Posterior cingulate gyrus (tissue), 11 donors: ENCODE measurements at regions not wholly inside any gene's neighbourhood (a gene's known extent, or its start where the extent isn't known, plus 50 kb on each side); places are given as distances from the start of the nearest gene placed in this dataset.
A peak's percentile ranks its signal among the peaks of the same experiment; 100 is the strongest.
"Not testable (repeated sequence)": the region's sequence is repeated elsewhere in the genome, so short reads cannot be mapped to it uniquely, and the experiment has no call there.

Experiments used
- DNase-seq, 10 donors: peaks; one replicate each; pipeline versions ENCODE4 v3.0.0 to v3.0.0-alpha.2; 2020 to 2021; ENCODE audit warnings: mixed read lengths in 3 of 10
- intact Hi-C: fragments of 100-400 bp; cut with DNase I; formaldehyde crosslinking; loops from one replicate; pipeline ENCODE4 v1.15.1; 2023

DNA sequence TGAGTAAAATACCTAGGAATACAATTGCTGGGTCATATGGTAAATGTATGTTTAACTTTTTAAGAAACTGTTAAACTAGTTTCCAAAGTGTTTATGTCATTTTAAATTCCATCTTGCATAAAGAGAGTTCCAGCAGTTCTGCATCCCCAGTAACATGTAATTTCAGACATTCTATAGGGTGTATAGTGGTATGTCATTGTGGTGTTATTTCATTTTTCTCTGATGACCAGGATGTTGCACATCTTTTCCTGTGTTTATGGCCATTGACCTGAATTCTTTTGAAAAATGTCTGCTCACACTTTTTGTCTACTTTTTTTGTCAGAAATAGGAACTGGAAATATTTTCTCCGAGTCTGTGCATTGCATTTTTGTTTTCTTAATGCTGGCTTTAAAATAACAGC is 128.9 kb downstream of the TMEM200A start:
- no peak for DNase-seq
- intact Hi-C loops, result no loop called here

DNA sequence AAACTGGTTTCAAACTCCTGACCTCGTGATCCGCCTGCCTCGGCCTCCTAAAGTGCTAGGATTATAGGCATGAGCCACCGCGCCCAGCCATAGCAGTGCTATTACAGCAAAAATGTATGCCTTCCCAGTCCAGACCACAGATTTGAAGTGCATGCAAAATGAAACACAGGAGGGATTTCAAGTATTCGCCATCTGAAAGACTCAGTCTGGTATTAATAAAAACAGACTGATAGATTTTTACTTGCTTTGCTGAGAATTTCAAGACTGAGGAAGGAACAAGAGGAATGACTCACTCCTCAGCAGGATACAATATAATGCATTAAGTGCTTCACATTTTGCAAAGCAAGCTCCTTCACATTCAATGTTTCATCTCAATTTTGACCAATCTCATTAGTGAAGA is 134.9 kb downstream of the TMEM200A start:
- no peak for DNase-seq
- intact Hi-C loops, result no loop called here

DNA sequence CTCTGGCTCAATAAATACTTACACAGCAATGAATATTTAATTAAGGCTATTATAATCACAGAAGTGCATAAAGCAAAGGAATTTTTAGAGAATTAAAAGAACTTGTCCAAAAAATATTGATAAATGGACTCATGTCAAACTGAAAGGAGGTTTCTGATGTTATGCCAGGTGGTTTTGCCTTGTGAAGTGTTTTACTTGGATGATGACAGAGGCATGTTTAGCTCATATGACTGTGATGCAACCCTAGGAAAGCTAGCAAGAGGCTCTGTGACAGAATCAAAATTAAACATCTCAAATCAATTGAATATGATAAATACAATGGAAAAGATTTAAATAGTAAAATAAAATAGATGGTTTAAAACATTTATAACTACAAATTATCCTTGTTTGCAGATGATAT is 137.3 kb downstream of the TMEM200A start:
- DNase-seq, result no peak
- intact Hi-C loops, result no loop called here

DNA sequence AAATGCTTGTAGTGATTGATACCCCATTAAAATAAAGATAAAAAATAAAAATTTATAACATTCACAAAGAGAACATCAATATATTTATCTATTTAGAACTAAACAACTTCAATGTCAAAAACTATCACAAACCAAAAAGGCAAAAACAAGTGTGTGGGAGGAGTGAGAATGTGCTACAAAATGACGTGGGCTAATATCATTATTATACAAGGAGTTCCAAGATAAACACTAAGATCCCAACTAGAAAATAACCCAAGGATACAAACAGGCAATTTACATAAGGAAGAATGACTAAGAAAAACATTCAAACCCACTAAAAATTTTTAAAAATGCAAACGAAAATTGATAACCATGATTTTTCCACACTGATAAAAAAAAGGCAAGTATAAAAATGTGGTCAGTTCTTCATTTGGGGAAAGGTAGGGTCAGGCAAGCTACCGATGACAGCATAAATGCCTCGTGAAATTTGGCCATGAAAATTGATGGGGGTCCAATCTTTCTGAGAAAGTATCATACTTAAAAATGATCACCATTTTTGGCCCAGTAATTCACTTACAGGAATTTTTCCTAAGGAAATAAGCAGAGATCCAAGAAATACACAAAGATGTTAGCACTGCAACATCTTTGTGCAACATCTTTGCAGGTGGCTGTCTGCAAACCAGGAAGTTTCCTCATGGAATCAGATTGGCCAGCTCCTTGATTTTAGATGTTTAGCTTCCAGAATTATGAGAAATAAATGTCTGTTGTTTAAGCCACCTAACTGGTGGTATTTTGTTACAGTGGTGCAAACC is 140.2 kb downstream of the TMEM200A start:
- intact Hi-C loops, result no loop called here
- DNase-seq, result no peak

DNA sequence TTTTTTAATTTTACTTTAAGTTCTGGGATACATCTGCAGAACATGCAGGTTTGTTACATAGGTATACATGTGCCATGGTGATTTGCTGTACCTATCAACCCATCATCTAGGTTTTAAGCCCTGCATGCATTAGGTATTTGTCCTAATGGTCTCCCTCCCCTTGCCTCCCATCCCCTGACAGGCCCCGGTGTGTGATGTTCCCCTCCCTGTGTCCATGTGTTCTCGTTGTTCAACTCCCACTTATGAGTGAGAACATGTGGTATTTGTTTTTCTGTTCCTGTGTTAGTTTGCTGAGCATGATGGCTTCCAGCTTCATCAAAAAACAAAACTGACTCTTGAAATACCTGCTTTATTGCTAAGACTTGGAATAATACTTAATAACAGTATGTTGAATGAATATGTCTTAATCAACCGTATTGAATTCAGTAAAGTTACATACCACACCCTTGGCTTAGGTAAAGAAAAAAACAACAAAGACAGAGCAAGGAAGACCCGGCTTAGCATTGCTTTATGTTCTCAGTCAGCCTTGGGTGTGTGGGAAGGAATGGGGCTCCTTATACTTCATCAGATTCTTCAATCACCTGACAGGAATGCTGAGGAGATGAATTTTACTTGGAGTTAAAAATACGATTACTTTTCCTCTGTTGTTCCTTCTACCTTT is 141.3 kb downstream of the TMEM200A start:
- DNase-seq, intact Hi-C loops: not testable (repeated sequence)

DNA sequence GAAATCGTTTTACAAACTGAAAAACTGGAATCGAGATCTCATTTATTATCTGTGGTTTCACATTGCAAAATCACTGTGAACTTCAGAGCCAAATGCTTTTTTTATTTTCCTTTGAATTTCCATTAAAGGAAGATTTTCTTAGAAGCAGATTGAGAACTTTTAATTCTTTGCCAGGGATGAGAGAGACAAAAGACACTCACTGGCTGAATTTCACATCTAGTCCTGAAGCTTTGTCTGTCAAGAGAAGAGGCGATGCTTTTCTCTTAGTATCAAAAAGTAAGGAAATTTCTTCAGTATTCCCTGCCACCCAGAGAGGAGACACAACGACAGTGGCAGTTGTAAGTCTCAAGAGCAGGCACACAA is 141.8 kb downstream of the TMEM200A start:
- no peak for DNase-seq
- intact Hi-C loops, result no loop called here

DNA sequence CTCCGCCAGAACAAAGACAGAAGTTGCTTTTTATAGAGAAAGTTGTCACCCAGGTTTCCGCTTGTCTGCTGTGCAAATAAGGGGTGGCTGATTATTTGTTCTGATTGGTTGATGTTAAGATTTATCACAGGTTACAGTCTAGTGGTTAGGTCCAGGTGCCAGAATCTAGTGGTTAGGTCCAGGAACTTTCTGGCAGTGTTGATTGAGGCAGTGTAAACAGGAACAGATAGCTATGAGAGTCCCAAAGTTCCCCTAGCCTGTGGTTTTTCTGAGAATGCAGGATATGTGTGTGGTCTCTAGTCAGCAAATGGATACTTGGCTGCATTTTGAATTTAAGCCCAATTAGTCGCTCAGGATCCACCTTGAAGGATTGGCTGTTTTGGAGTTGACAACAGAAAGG is 148.0 kb downstream of the TMEM200A start:
- intact Hi-C loops, result no loop called here
- DNase-seq, result no peak

DNA sequence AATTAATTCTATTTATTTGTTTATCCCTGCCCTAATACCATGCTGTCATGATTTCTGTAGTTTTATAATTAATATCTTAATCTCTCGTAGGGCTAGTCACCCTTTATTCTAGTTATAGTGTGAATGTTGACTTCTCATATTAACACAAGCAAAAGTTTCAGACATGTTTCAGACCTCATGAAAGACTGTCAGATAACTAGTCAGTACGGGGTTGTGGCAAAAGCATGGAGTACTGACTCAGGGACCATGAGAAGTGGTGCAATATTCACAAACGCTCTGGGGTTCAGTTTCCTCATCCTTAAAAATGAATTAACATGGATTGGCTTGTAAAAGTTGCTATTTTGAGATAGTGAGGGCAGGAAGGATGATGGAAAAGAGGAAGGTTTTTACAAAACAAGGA is 148.9 kb downstream of the TMEM200A start:
- no peak for DNase-seq
- intact Hi-C loops, result no loop called here

DNA sequence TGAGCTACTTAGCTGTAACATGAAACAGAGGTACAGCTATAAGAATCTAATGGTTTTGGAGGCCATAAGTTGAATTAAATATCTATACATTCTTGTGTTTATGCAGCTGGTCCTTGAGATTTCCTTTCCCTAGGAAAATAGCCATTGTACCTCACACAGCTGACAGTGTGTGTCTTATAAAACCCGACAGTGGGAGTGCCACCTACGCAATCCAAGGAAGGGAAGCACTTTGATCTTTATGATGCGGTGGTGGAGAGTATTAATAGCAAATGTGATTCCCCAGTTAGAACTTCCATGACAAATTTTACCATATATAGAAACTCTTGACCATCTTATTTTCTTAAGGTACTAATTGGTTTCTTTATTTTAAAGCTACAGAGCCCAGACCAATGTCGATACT is 149.5 kb downstream of the TMEM200A start:
- DNase-seq, result no peak
- intact Hi-C loops, result no loop called here

DNA sequence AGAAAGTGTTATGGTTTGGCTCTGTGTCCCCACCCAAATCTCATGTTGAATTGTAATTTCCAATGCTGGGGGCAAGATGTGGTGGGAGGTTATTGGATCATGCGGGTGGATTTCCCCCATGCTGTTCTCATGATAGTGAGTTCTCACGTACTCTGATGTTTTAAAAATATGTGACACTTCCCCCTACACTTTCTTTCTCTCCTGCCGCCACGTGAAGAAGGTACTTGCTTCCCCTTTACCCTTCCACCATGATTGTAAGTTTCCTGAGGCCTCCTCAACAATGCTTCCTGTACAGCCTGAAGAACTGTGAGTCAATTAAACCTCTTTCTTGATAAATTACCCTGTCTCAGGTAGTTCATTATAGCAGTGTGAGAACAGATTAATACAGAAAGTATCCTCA is 150.8 kb downstream of the TMEM200A start:
- DNase-seq, result no peak
- intact Hi-C loops, result no loop called here

DNA sequence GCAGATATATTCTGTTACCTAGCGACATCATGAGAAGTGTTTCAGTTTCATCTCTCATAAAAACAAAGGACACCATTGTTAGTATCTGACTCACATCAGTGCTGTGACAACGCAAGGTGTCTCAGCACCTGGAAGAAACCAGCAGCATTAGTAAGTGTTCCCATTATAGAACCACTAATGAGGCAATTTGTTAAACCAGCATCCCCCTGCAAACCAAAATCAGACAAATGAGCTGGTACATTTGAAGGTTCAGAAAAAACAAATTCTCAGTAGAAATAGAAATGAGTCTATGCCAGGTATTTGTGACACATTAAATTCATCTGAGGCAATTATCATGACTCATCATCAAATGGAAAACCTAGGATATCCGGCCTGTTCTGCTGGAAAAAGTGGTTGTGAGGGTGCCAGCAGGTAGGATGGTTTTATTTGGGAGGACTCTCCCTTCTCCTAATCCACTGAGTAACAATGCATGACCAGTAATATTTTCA is 151.7 kb downstream of the TMEM200A start:
- DNase-seq, result no peak
- intact Hi-C loops, result no loop called here

DNA sequence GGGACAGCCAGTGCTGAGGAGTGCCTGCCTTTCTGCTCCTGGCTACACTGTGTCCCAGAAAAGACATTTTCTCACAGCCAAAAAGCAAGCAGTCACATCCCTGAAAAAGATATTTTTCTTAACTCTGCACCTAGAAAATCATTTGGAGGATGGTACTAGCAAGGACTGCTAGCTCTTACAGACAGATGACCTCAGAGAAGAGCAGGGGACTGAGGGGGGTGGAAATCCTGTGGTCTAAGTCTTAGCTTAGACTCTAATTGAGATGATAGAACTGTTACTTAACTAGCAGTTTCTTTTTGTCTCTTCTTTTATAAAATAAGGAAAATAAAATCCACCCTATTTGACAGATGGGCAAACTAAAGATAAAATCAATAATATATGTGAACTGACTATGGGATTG is 152.8 kb downstream of the TMEM200A start:
- intact Hi-C loops, result no loop called here
- DNase-seq, result no peak

DNA sequence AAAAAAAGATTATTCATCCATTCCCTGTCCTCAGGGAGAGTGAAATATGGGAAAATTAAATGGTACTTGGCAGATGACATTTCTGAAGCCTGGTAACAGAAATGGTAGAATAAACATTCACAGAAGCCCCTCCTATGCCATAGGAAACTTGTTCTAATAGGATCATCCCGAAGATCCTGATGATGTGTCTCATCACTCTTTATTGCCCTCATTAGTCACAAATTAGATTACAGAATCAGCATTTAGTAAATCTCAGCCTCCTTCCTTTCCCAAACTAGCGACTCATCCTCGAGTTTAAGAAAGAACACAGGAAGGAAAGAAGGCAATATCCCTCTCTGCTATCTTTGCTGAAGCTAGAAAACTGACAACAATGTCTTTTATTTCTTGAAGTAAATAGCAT is 154.4 kb downstream of the TMEM200A start:
- no peak for DNase-seq
- intact Hi-C loops, result no loop called here

DNA sequence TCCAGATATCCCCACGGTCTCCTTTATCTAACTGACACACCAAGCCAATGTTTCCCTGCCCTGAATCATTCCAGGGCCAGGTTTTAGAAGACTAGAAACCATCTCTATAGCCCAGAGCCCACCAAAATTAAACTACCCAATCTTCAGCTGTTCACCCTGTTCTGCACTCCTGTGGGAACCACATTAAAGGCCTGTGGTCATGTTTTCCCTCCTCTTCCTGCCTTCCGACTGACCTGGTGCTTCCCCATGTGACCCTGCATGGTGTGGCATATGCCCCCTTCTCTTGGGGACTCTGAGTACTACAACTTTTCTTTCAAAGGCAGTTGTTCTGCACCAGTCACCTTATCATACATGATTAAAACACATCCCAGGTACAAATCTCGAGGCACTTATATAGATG is 155.0 kb downstream of the TMEM200A start:
- no peak for DNase-seq
- intact Hi-C loops, result no loop called here

DNA sequence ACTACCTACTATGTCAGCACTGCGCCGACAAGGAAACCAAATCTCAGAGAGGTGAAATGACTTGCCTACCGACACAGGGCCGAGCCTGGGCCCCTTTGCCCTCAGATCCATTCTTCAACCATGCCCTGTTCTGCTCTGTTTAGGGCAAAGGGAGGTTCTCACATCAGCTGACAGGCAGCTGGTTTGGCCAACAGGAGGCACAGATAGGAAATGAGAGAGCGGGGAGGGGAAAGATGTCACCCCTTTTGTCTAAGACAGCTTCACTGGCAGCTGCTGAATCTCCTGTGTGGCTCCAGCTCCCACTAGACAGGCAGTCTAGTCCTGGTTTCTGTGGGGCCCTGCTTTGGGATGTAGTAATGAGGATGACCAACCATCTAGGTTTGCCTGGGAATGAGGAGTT is 158.7 kb downstream of the TMEM200A start:
- DNase-seq, result no peak
- intact Hi-C loops, result no loop called here

DNA sequence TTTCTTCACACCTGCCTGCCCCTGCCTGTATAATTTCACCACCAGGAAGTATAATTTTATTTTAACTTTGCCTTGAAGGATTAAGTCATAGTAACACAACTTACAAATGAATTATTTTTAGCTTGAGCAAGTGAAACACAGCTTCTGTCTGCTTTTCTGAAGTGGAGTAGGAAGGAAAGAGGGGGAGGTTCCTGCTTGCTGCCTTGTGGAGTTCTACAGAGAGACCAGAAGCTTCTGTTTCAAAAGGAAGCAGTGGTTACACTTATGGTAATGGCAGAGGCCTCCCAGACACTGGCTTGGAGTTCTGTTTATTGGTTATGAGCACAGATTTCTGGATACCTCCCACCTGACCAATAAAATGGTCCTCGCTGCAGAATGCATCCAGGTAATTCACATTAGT is 159.6 kb downstream of the TMEM200A start:
- intact Hi-C loops, result no loop called here
- peak in 1 of 10 donors; percentile 11 for DNase-seq

DNA sequence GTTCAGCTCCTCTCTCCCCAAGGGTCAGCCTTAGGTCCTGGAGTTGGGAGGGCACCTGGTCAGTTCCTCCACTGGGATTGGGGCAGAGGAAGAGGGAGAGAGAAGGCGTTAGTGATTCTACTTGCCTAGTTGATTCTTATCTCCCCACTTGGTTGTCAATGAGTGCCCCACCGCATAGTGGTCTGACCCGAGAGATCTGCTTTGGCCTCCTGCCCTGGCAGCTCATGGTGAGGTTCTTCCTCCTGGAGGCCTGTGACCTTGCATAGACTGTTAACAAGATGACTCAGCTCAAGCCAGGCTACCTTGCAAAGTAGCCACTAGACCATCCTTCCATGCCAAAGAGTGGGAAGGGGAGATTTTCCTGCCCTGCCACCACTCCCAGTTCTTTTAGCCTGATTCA is 160.6 kb downstream of the TMEM200A start:
- no peak for DNase-seq
- intact Hi-C loops, result no loop called here

DNA sequence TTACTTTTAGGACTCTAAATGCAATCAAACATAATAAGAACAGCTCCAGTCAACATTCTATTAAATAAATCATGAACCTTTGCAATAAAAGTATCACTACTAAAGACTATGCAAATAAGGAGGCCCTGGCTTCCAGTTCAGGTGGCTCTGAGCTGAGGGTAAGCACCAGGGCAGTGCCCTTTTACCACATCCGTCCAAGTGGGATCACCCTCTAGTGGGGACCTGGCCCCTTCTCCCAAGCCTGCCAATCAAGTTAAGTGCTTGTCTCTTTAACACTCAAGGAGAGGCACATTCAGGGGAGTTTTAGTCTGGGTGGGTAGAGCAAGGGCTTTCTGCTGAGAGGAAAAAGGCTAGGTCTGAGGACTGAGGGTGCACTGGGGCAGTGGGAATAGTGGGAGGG is 161.4 kb downstream of the TMEM200A start:
- DNase-seq, result no peak
- intact Hi-C loops, result no loop called here

DNA sequence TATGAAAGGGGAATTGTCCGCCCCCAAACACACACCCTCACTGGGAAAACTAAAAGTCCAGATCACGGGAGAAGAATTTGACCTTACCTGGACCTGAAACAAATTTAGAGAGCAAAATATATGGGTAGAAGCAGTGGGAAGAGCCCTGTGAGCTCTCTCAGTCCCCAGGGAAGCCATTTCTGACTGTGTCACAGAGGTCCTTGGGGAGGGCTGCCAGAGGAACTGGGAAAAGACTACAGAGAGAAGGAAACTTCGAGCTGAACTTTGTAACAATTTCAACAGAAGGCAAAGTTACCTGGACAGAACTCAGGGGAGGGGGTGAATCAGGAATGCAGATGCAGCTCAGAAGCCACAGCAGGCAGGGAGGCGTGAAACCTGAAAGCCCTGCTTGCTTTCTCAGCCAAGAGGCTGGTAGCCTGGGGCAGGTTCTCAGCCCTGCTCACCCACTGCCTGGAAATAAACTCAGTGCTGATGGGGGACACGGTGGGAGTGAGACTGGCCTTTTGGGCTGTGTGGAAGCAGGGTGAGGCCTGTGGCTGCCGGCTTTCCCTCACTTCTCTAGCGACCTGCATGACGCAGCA is 163.8 kb downstream of the TMEM200A start:
- peak in 1 of 10 donors; percentile 71 for DNase-seq
- intact Hi-C loops, result no loop called here

DNA sequence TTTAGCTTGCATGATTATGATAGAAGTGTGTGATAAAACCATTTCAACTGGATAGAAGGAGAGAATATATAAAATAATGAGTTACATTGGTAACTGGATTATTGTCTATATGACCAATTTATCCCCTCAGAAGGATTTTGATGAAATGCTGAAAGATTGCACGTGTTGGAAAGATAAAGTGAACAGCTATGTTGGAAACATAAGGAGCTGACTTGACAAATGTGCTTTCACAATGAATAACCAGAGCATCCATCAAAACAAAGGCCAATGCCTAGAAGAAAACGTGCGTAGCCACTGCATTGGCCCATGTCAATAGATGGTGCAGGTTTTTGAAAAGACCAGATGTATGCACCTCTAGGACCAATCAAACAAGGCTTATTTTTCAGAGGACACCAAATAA is 168.8 kb downstream of the TMEM200A start:
- no peak for DNase-seq
- intact Hi-C loops, result no loop called here

DNA sequence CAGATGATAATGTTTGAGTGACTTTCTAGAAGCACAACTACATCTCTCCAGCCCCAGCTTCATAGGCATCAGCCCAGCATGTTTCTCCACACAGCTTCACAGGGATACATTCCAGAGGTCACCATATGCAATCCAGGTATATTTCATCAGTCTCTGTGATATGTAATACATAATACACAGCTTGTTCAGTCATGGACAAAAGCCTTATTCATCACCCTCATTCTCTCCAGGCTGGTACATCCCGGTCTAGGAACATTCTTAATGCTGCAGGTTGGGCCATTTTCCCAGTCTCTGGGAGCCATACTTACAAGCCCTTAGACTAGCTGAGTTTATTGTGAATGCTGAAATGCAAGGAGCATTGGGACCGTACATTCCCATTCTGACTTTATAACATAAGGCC is 169.4 kb downstream of the TMEM200A start:
- DNase-seq, result no peak
- intact Hi-C loops, result no loop called here

DNA sequence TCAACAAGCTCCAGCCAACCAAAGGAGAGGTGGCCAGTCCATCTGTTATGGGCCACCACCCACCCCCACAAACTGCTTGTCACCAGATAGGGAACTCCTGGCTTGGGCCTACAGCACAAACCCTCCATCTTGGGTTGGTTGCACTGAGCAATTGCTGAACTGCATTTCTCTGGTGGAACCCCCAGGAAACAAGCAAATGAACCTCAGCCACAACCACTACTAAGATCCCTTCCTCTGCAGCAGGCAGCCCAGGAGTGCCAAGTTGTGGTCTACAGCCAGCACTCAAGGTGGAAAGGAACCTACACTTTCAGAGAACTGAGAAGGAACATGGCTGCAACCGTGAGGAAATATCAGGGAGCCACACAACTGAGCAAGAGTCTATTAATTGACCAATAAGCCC is 171.6 kb downstream of the TMEM200A start:
- DNase-seq, result no peak
- intact Hi-C loops, result no loop called here
